ENCODE measurements at regions not wholly inside any gene's neighbourhood (a gene's known extent, or its start where the extent isn't known, plus 50 kb on each side); places are given as distances from the start of the nearest gene placed in this dataset.

DNA sequence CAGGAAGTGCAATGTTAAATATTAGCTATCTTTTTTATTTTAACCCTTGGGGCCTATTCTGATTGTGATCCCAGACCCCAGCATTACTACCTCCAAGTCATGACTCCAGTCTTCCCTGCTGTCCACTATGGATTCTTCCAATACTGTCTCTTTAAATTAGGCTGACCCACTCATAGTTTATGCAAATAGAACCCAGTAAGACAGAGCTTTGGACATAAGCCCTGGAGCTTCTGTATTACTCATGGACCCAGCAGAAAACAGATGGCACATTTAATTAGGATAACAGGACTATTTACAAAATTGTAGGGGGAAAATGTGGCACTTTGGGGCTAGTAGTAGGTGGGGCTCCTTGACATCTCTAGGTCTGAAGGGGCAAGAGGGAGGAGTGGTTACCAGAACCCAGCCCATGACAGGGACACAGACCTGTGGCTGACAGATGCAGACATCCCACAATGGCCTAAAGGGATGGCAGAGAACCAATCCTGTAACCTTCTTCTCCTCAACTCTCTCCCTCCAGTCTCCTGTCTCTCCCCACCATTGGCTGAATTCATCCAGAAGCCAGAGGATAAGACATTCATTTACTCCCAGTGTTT lies 233.5 kb downstream of the OMA1 start:
- no peak overlapping the region for H3K27ac ChIP-seq
- H3K4me3 ChIP-seq = no peak overlapping the region
- 0 out of 2 replicates have a peak, but pooled peaks cover 2% of the 10 kb centered on the region for H3K27me3 ChIP-seq (replicated peaks)
- DNase-seq (ENCODE audit: low read depth in 1 of 2, low spot score in 2 of 2) = no peak
- H3K9me3 ChIP-seq (replicated peaks) = no peaks in the 10 kb centered on the region
- no peaks in the 10 kb centered on the region for H3K36me3 ChIP-seq
- H3K4me1 ChIP-seq (replicated peaks) = no peaks in the 10 kb centered on the region

DNA sequence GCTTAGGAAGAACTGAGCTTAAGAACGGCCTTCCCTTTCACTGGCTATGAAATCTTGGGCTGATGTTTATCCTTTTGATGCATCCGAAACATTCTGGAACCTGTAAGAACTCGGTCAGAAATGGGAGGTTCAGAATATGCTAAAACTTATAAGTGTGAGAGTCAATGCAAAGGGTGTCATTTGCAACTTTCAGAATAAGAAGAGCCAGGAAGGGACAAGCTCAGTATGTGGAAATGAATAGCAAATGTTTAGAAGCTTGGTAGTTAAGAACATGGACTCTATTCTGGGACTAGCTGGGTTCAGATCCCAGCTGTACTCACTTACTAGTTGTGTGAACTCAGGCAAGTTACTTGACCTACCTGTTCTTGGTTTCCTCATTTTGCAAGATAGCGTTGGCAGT lies 234.1 kb downstream of the OMA1 start:
- H3K36me3 ChIP-seq = no peaks in the 10 kb centered on the region
- no peak overlapping the region for H3K27ac ChIP-seq
- H3K4me1 ChIP-seq (replicated peaks) = no peaks in the 10 kb centered on the region
- H3K4me3 ChIP-seq = no peak overlapping the region
- no peaks in the 10 kb centered on the region for H3K9me3 ChIP-seq (replicated peaks)
- H3K27me3 ChIP-seq (replicated peaks) = 0 out of 2 replicates have a peak, but pooled peaks cover 2% of the 10 kb centered on the region
- DNase-seq (ENCODE audit: low read depth in 1 of 2, low spot score in 2 of 2) = no peak

GRCh38 chr1:58310881-58311280 lies 235.6 kb downstream of the OMA1 start:
- Histone ChIP-seq H3K4me3 (no peak overlapping the region), H3K36me3 (no peaks in the 10 kb centered on the region), H3K9me3 (replicated peaks) (no peaks in the 10 kb centered on the region), H3K27ac (no peak overlapping the region), H3K27me3 (replicated peaks) (0 out of 2 replicates have a peak, but pooled peaks cover 2% of the 10 kb centered on the region), H3K4me1 (replicated peaks) (no peaks in the 10 kb centered on the region)
- no peak for DNase-seq (ENCODE audit: low read depth in 1 of 2, low spot score in 2 of 2)

- no peak overlapping the region for H3K4me3 ChIP-seq
- DNase-seq (ENCODE audit: low read depth in 1 of 2, low spot score in 2 of 2) = no peak
- no peaks in the 10 kb centered on the region for H3K36me3 ChIP-seq
- H3K4me1 ChIP-seq (replicated peaks) = no peaks in the 10 kb centered on the region
- H3K27ac ChIP-seq = no peak overlapping the region
- 0 out of 2 replicates have a peak, but pooled peaks cover 2% of the 10 kb centered on the region for H3K27me3 ChIP-seq (replicated peaks)
- no peaks in the 10 kb centered on the region for H3K9me3 ChIP-seq (replicated peaks)
Measured at GRCh38 chr1:58310469-58310868, 236.1 kb downstream of the OMA1 start.

DNA sequence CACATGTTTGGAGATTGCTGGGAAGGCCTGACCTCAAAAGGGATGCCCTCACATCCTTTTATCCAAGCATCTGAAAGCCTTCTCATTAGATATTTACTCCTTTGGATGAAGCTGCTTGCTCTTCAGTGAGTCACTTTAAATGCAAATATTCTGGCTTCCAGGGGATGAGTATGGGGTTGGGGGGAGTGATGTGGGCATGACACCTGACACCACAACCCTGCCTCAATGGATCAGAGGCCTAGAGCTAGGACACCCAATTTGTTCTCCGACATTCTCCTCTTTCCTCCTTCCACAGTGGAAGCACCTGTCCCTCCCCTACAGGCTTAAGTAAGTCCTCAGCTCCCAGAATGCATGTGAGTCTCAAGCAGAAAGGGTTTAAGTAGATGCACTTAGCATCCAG lies 238.3 kb downstream of the OMA1 start:
- Histone ChIP-seq H3K9me3 (replicated peaks) (no peaks in the 10 kb centered on the region), H3K4me1 (replicated peaks) (no peaks in the 10 kb centered on the region), H3K27ac (no peak overlapping the region), H3K4me3 (no peak overlapping the region), H3K36me3 (no peaks in the 10 kb centered on the region), H3K27me3 (replicated peaks) (0 out of 2 replicates have a peak, but pooled peaks cover 2% of the 10 kb centered on the region)
- no peak for DNase-seq (ENCODE audit: low read depth in 1 of 2, low spot score in 2 of 2)

GRCh38 chr1:58307431-58307830 lies 239.1 kb downstream of the OMA1 start:
- Histone ChIP-seq H3K4me1 (replicated peaks) (no peaks in the 10 kb centered on the region), H3K9me3 (replicated peaks) (no peaks in the 10 kb centered on the region), H3K27me3 (replicated peaks) (0 out of 2 replicates have a peak, but pooled peaks cover 2% of the 10 kb centered on the region), H3K27ac (no peak overlapping the region), H3K4me3 (no peak overlapping the region), H3K36me3 (no peaks in the 10 kb centered on the region)
- no peak for DNase-seq (ENCODE audit: low read depth in 1 of 2, low spot score in 2 of 2)

- H3K4me1 ChIP-seq (replicated peaks) = no peaks in the 10 kb centered on the region
- H3K36me3 ChIP-seq = no peaks in the 10 kb centered on the region
- no peak overlapping the region for H3K27ac ChIP-seq
- H3K27me3 ChIP-seq (replicated peaks) = no peaks in the 10 kb centered on the region
- no peak overlapping the region for H3K4me3 ChIP-seq
- no peak for DNase-seq (ENCODE audit: low read depth in 1 of 2, low spot score in 2 of 2)
- H3K9me3 ChIP-seq (replicated peaks) = no peaks in the 10 kb centered on the region
Measured at GRCh38 chr1:58305622-58306021, 240.9 kb downstream of the OMA1 start.

DNA sequence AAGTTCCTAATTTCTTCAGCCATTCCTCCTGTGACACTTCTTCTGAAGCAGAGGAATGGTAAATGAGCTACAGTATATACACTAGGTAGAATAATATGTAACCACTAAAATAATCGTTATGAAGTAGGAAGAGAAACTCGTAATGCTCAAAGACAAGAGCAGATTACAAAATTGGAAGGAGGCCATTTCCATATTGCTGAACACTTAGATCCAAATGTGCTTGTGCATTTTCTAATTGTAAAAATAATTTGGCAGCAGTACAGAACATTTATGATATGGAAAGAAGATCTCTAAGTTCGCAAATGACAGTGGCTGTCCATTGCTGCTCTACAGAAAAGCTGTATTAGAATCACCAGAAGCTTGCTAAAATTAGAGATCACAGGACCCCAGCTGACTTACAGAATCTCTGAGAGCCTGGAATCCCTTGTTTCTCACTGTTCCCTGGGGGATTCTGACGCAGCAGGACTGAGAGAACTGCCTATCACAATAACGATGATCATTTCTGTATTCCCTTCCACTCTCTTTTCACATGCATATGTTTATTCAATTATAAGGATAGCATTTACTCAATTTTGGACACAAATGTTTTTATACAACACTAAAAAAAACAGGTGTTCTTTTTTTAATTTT lies 242.1 kb downstream of the OMA1 start:
- Histone ChIP-seq H3K27me3 (replicated peaks) (no peaks in the 10 kb centered on the region), H3K36me3 (no peaks in the 10 kb centered on the region), H3K4me1 (replicated peaks) (no peaks in the 10 kb centered on the region), H3K4me3 (no peak overlapping the region), H3K9me3 (replicated peaks) (no peaks in the 10 kb centered on the region), H3K27ac (no peak overlapping the region)
- DNase-seq (ENCODE audit: low read depth in 1 of 2, low spot score in 2 of 2) = no peak

GRCh38 chr1:58303841-58304240 lies 242.7 kb downstream of the OMA1 start:
- Histone ChIP-seq H3K27me3 (replicated peaks) (no peaks in the 10 kb centered on the region), H3K36me3 (no peaks in the 10 kb centered on the region), H3K4me3 (no peak overlapping the region), H3K27ac (no peak overlapping the region), H3K9me3 (replicated peaks) (no peaks in the 10 kb centered on the region), H3K4me1 (replicated peaks) (no peaks in the 10 kb centered on the region)
- no peak for DNase-seq (ENCODE audit: low read depth in 1 of 2, low spot score in 2 of 2)

DNA sequence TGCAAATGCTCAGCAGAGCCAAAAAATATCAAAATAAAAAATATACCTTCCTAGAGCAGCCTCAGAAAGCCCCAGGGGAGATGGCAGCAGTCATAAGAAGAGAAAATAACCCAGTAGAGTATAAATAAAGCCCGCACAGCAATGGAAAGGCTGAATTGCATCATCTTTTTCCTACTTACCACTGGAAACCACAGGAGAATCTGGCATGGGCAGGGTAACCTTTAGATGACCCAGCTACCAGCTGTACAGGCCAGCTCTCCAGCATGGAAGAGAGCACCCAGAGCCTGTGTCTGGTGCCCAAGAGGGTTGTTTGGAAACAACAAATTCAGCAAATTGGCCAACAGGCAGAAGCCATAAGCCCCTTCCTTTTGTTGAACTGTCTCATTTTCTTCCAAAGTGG lies 253.1 kb downstream of the OMA1 start:
- Histone ChIP-seq H3K27me3 (replicated peaks) (no peaks in the 10 kb centered on the region), H3K27ac (no peak overlapping the region), H3K9me3 (replicated peaks) (no peaks in the 10 kb centered on the region), H3K36me3 (no peaks in the 10 kb centered on the region), H3K4me1 (replicated peaks) (no peaks in the 10 kb centered on the region), H3K4me3 (no peak overlapping the region)
- no peak for DNase-seq (ENCODE audit: low read depth in 1 of 2, low spot score in 2 of 2)

GRCh38 chr1:58290685-58291372 lies 255.7 kb downstream of the OMA1 start:
- DNase-seq (ENCODE audit: low read depth in 1 of 2, low spot score in 2 of 2) = no peak
- no peaks in the 10 kb centered on the region for H3K36me3 ChIP-seq
- H3K27ac ChIP-seq = no peak overlapping the region
- no peaks in the 10 kb centered on the region for H3K9me3 ChIP-seq (replicated peaks)
- no peaks in the 10 kb centered on the region for H3K27me3 ChIP-seq (replicated peaks)
- no peak overlapping the region for H3K4me3 ChIP-seq
- H3K4me1 ChIP-seq (replicated peaks) = no peaks in the 10 kb centered on the region

DNA sequence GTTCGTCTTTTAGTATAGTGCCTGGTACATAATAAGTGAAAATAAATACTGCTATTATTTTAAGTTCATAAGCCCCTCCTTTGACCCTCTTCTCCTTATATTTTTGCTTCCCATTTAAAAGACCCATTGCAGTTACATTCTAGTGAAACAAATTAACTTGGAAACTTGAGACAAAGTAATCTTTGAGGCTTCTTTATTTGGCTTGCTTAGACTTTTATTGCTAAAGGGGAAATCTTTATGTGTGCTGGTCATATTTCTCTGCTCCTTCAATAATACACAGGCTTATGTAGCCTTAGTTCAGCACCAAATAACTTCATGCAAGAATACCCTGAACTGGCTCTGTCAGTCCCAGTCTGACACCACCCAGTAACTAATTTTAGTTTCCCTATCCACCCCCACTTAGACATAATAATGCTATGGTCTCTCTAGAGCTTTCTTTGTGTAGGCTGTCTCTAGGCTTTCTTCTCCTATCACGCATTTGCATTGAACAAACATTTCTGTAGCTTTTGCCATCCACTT lies 257.8 kb downstream of the OMA1 start:
- Histone ChIP-seq H3K27ac (no peak overlapping the region), H3K27me3 (replicated peaks) (no peaks in the 10 kb centered on the region), H3K4me1 (replicated peaks) (no peaks in the 10 kb centered on the region), H3K9me3 (replicated peaks) (no peaks in the 10 kb centered on the region), H3K4me3 (no peak overlapping the region), H3K36me3 (no peaks in the 10 kb centered on the region)
- DNase-seq (ENCODE audit: low read depth in 1 of 2, low spot score in 2 of 2) = no peak

DNA sequence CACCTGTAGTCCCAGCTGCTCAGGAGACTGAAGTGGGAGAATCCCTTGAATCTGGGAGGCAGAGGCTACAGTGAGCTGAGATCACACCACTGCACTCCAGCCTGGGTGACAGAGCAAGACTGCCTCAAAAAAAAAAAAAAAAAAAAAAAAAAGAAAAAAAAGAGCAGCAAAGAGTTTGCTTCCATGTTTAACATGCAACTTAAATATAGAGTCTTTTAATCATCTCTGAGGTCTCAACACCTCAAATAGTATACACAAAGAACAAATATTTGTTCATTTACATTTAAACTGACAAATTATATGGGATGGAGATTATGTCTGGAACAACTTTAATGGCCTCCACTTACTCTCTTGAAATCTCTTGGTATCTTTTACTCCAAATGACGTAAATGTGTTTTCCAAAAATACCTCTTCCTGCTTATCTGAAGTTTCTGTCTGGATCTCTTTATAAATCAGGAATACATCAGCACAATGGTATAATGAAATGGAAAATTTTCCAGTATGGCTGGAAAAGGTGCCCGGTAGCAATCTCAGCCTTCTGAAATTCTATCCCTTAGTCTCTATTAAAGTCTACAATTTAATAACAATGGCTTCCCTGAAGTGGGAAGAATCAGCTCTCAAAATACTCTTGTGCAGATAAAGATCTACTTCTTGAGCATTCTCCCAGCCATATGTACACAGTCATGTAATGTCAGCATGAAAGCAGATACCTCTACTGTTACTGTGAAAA lies 258.5 kb downstream of the OMA1 start:
- no peaks in the 10 kb centered on the region for H3K27me3 ChIP-seq (replicated peaks)
- H3K36me3 ChIP-seq = no peaks in the 10 kb centered on the region
- H3K4me3 ChIP-seq = no peak overlapping the region
- DNase-seq (ENCODE audit: low read depth in 1 of 2, low spot score in 2 of 2) = no peak
- H3K4me1 ChIP-seq (replicated peaks) = no peaks in the 10 kb centered on the region
- no peaks in the 10 kb centered on the region for H3K9me3 ChIP-seq (replicated peaks)
- H3K27ac ChIP-seq = no peak overlapping the region

DNA sequence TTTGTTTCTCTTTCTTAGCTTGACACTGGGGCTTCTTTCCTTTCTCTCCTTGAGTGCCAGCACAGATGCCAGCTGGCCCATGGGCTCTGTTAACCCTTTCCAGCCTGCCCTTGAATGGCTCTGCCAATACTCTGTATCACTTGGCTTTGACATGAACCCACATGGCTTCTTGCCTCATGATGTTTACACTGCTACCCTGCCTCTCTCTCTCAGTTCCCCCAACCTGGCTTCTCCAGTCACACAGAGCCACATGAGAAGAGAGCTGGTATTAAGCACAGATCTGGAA lies 262.4 kb downstream of the OMA1 start:
- H3K4me1 ChIP-seq (replicated peaks) = no peaks in the 10 kb centered on the region
- H3K9me3 ChIP-seq (replicated peaks) = no peaks in the 10 kb centered on the region
- H3K27me3 ChIP-seq (replicated peaks) = no peaks in the 10 kb centered on the region
- H3K27ac ChIP-seq = no peak overlapping the region
- DNase-seq (ENCODE audit: low read depth in 1 of 2, low spot score in 2 of 2) = no peak
- no peak overlapping the region for H3K4me3 ChIP-seq
- no peaks in the 10 kb centered on the region for H3K36me3 ChIP-seq

Data from SJSA1 (cell line).